Fibroblast of skin of left biceps (primary cell): ENCODE measurements at regions not wholly inside any gene's neighbourhood (a gene's known extent, or its start where the extent isn't known, plus 50 kb on each side); places are given as distances from the start of the nearest gene placed in this dataset.

Experiments used
- DNase-seq, 2 experiments: peaks; one replicate each; pipeline ENCODE4 v3.0.0-alpha.2; 2013; ENCODE audit warnings: low read depth in 2 of 2

DNA sequence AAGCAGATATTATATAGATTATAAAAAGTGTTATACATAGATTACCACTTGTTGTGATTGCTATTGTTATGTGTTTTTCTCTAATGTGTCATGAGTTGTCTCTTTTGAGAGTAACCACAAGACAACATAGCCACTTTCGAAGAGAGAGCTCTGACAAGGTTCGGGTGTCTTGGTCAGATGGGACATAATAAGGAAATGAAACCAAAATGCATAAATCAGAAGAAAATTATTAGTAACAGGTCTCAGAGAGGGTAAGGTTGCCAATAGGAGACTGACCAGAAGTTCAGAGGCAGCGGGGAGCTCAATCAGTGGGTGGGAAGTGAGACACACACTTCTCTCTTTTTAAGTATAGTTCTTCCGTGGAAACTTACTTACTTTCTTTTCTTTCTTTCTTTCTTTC is 639.2 kb upstream of the POT1 start:
- no peak for DNase-seq

DNA sequence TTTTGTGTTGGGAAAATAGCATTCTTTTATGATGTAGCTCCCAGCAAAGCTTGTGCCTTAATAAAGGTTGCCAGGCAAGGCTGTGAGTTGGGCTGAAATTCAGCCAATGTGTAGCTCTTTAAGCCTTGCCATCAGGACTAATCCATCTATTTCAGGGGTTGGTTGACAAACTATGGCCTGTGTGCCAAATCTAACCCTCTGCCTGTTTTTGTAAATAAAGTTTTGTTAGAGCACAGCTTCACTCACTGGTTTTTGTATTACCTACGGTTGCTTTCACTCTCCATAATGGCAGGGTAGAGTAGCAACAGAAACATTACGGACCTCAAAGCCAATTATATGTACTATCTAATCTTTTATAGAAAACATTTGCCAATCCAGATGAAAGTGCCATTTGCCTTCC is 638.1 kb upstream of the POT1 start:
- DNase-seq = no peak

DNA sequence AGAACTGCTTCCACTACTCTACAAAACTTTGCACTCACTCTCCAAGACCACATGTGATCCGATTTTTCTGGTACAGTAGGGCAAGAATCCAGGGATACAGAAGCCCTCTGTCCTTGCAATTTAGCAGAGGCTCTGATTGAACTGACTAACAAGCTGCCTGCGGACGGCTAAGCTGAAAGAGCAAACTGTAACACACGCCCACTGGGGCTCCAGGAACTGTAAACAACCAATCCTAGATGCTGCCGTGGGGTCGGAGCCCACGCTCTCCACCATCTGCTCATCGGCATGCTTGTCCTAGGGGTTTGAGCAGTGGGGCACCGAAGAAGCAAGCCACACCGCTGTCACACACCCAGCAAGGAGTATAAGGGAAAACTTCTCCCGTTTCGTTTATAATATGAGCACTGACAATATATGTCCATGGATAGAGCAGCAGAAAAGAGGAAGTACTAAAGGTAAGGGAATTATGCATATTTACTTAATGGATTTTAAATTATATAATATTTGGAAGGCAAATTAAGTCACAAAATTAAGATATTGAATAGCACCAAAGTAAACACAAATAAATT is 634.4 kb upstream of the POT1 start:
- no peak for DNase-seq

DNA sequence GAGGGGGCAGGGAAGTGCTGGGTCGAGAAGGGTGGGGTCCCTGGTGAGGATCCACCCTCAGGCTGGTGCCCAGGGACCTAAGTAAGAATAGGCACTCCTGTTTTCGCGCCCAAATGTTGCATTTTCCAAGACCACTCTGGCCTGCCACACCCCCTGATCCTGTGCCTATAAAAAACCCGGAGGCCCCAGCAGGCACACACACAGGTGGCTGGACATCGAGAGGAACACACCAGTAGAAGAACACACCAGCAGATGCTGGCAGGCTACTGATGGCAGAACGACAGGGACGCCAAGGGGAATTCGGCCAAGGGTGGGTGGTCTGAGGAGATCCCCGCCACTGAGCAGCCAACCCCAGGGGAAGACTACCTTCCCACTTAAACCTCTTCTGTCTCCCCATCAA is 633.9 kb upstream of the POT1 start:
- DNase-seq = no peak

DNA sequence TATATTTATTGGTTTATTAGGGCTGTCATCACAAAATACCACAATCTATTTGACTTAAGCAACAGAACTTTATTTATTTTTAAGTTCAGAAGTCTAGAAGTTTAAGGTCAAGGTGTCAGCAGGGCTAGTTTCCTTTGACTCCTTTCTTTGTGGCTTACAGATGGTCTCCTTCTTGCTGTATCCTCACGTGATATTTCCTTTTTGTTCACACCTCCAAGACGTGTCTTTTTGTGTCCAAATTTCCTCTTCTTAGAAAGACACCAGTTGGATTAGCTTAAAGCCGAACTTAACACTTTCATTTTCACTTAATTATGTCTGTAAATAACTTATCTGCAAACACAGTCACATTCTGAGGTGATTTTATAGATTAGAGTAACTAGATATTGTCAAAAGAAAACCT is 631.4 kb upstream of the POT1 start:
- no peak for DNase-seq

DNA sequence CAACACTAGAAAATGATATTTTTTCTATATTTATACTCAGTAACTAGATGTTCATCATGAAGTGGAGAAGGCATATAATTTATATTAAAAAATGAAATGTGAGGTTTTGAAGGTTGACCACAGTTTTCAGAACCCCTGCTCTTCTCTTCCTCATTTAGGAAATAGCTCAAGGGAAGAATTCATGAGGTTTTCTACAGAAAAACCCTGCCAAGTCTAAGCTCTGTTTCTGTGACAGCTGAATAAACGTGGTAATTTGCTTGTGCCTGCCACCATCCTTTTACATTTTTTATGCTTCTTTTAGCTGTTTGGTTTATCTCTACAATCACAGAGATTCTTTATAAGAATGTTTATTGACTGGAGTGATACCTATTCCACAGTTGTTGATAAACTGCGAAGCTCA is 630.3 kb upstream of the POT1 start:
- DNase-seq = no peak

DNA sequence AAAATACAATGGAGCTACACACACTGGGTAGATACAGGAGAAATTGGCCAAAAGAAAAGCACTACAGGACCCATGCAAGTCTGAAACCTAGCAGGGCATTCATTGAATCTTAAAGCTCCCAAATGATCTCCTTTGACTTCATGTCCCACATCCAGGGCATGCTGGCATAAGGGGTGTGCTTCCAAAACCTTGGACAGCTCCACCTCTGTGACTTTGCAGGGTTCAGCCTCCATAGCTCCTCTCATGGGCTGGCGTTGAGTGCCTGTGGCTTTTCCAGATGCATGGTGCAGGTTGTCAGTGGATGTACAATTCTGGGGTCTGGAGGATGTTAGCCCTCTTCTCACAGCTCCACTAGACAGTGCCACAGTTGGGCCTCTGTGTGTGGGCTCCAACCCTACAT is 626.3 kb upstream of the POT1 start:
- DNase-seq = no peak

DNA sequence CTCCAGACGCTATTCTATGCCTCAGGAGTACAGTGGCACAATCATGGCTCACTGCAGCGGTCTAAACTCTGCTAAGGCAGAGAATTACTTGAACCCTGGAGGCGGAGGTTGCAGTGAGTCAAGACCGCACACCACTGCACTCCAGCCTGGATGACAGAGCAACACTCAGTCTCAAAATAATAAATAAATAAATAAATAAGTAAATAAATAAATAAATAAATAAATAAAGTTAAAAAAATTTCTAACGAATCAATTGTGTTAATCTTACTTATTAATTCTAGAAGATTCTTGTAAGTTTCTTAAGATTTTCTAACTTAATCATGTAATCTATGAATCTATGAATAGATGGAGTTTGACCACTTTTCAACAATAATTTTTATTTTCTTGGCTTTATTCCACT is 621.4 kb upstream of the POT1 start:
- DNase-seq = no peak

DNA sequence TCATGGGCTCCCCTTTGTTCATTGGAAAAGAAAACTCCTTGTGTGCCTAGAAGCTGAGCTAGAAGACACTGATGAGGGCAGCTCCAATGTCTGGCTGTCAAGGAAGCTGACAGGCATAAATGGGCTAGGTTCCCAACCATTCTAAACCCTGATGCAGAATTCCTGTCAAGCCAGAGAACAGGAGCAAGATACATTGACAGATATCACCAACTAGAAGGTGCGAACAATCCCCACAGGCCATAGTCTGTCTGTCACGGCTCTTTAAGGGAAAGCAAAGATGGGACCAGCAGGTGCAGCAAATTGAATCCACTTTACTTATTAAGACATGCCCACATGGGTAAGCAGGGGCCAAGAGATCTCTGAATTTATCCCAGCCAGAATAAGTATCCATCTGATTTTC is 617.9 kb upstream of the POT1 start:
- DNase-seq = no peak

DNA sequence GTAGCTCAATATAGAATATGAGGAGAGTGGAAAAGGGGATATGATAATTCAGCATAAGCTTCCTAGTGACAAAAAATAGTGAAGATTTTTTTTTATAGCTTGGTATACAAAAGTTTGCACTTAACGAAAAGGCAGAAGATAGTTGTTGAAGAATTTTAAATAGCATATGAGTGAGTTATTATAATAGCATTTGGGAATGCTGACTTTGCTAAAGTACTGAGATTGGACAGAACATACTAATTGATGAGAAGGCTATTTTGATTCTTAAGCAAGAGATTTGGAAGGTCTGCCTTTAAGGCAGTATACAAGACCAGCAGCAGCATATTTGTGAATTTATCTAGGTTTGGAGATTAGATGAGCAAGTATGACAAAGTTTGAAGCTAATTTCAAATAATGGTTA is 600.9 kb upstream of the POT1 start:
- no peak for DNase-seq

DNA sequence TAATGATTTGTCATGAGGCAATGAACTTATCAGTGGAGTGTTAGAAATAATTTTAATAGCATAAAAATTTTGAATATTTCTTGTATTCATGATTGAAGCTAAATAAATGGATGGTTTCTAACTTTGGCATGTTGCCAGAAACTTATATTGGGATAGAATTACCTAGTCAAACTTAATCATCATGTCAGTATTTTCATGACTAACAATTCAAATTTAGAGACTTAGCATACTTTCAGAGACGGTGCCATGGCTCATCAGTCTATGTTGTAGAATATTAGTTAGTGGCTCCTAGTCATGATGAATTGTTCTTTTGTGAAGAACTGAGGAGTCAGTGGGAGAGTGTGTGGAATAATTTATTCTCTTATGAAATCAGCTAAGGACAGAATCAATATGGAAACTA is 599.6 kb upstream of the POT1 start:
- DNase-seq = no peak

DNA sequence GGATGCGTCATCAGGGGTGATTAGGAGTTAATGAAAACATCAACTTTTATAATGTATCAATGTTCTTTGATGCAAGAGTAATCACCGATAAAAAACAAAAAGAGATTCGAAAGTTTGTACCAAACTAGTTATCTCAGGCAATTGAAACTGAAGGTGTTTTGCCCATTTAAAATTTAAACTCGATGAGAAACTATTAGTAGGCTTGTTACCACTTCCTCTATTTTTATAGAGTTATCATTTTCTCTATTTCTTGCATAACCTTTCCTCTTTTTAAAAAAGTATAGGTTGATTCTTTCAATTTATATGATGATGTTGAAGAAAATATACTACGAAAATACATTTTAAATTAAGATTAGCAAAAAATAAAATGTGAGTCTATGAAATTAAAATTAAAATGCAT is 597.3 kb upstream of the POT1 start:
- DNase-seq = no peak

DNA sequence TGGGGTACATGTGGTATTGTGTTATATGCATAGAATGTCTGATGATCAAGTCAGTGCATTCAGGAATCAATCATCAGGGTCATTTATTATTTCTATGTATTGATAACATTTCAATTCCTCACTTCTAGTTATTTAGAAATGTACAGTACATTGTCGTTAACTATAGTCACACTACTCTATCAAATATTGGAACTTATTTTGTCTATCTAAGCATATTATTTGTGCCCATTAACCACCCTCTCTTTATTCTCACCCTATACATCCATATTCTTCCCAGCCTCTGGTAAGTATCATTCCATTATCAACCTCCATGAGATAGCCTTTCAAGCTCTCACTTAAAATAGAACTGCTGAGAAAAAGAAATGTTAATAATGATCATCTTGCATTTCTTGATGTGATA is 596.5 kb upstream of the POT1 start:
- no peak for DNase-seq

DNA sequence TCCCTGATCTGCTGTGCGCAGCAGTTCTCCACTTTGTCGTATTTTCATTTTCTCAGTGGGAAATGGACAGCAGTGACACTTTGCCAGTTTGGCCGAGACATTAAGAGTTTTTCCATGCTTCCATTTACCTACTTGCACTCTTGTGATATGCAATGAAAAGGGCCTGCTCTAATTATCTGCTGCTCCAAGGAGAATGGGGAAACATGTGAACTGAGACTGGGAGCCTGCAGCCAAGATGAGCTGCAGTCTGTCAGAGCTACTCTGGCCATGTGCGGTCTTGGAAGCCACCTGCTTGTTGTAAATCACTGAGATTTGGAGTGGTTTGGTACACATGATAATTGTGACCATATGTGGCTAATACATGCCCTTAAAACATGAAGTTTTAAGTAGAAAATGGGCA is 586.6 kb upstream of the POT1 start:
- DNase-seq = no peak

DNA sequence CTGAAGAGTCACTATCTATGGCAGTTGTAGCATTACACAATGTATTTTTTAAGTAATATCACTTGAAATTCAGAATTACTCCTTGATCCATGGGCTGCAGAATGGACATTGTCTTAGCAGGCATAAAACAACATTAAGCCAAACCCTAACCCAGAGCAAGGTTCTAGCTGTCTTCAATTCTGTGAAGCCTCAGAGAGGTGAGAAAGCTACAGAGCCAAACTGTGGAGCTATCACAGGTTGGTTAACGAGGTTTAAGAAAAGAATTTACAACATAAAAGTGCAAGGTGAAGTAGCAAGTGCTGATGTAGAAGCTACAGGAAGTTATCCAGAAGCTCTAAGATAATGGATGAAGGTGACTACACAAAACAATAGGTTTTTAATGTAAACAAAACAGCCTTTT is 582.7 kb upstream of the POT1 start:
- no peak for DNase-seq

DNA sequence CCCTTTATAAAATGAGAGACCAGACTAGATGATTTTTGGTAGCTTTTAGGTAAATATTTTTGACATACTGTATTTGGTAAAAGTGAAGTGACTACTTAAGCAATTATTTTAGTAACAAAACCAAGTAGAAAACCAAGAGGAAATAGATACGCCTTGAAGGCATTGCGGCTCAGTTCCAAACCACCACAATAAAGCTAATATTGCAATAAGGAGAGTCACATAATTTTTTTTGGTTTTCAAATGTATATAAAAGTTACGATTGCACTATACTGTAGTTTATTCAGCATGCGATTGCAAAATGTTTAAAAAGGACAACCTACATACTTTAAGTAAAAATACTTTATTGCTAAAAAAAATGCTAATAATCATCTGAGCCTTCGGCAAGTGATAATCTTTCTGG is 581.7 kb upstream of the POT1 start:
- DNase-seq = no peak

DNA sequence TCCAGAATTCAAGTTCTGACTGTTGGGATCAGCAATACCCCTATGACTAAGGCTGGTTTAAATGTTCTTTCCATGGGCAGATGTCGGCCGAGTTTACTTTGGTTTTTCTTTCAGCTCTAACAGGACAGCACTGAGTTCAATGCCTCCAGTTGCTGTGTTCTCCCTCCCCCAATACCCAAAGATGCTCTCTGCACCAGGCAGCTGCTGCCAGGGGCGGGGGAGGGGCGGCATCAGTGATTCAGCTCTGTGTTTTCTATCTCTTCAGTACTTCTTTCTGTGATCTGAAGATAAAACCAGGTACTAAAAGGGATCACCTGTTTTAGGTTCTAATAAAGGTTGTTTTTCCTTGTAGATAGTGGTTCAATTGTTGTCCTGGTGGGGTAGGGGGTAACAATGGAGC is 576.7 kb upstream of the POT1 start:
- DNase-seq = no peak

DNA sequence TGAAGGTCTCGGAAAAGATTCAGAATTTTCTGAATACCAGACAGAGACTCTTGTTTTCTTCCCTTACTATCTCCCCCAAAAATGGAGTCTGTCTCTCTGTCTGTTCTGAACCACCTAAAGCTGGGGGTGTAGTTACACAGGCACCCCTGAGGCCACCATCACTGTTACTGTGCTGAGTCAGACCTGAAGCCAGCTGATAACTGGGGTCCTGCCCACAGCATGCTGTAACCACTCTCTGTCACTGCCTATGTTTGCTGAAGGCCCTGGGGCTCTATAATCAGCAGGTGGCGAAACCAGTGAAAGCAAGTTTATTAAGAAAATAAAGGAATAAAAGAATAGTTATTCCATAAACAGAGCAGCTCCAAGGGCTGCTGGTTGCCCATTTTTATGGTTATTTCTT is 575.2 kb upstream of the POT1 start:
- DNase-seq = no peak

DNA sequence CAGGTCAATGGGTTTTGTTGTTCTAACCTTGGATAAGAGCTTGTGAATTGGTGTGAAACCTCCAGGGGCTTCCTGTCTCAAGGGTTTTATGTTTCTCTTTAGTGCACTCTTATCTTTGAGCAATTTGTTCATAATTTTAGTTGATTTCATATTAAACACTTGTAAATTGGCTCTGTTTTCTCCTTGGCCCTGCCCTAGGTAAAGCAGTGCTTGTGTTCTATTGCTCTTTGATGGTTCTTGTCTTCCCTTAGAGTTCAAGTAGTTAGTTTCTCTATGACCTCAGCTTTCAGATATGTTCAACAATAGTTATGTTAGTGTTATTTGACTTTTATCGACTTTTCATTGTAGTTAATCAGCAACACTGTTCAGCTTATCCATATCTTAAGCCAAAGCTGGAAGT is 566.4 kb upstream of the POT1 start:
- DNase-seq = no peak

DNA sequence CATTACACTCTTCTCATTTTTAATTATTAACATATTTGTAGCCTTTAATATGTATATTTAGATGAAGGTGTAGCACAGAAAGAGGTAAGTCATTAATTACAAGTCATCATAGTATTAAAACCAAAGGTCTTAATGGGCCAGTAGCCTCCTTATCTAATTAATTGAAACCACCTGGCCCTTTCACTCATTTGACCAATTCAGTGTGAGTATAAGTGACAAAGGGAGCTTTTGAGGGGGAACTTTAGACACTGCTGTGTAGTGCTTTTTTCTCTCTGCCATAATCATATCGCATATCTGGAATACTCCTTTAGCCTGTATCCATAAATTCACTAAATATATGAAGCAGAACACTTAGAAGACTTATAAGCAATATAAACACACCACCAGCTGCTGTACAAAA is 562.9 kb upstream of the POT1 start:
- no peak for DNase-seq

DNA sequence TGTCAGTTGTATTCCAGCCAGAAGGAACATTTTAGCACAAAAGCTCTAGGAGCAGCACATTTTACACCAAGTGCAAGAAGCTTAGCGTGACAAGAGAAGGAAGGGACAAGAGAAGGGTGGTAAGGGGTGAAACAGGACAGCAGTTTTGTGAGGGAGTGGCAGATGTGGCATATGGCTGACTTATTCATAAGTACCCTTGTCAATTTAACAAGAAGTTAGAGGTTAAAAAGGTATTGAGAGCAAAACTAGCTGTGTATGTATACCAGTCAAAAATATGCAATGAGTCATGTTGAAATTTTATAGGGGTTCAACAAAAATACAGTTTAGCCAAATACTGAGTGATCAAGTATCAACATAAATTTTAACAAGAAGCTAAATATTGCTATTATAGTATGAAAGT is 561.5 kb upstream of the POT1 start:
- no peak for DNase-seq

DNA sequence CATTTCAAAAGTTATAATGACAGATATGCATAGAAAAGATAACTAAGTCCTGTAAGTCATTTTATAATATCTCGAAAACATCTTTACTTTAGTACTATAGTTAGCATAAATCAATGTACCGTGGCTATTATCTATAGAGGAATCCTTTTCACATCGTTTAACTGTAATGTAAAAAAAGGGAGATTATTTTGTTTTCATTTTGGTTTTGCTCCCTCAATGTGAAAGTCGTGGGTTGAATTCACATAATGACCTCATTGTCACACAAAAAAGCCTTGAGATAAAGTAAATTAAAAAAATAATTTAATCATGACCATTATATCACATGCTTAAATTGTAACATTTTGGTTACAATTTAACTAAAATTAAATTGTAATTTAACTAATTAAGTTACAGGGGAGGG is 560.5 kb upstream of the POT1 start:
- no peak for DNase-seq

DNA sequence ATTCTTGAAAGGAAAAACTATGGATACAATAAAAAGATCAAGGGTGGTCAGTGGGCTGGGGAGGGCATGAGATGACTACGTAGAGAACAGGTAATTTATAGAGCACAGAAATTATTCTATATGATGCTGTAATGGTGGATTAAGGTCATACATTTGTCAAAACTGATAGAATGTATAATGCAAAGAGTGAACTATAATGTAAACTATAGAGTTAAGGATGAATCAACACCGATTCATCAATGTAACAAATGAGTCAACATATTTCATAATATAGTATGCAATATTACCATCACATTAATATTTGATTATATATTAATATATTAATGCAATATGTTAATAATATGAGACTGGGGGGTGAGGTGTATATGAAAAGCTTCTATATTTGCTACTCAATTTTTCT is 555.6 kb upstream of the POT1 start:
- no peak for DNase-seq

DNA sequence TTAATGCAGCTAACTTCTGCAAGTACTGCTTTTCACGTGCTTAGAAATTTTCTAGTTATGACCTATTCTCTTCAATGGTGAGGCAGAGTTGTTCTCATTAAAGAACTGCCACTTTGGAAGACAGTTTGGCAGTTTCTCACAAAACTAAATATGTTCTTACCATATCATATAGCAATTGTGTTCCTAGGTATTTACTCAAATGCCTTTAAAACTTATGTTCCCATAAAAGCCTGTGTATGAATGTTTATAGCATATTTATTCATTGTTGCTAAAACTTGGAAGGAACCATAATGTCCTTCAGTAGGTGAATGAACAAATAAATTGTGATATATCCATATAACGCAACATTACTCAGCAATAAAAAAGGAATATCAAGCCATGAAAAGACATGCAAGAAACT is 555.1 kb upstream of the POT1 start:
- DNase-seq = no peak

DNA sequence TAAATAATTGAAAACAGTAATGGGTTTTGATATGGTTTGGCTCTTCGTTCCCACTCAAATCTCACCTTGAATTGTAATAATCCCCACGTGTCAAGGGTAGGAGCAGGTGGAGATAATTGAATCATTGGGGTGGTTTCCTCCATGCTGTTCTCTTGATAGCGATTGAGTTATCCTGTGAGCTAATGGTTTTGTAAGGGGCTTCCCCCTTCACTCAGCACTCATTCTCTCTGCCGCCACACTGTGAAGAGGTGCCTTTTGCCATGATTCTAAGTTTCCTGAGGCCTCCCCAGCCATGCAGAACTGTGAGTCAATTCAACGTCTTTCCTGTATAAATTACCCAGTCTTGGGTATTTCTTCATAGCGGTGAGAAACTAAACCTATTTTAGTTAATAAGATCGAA is 551.7 kb upstream of the POT1 start:
- no peak for DNase-seq
